ENCODE measurements at regions not wholly inside any gene's neighbourhood (a gene's known extent, or its start where the extent isn't known, plus 50 kb on each side); places are given as distances from the start of the nearest gene placed in this dataset.

DNA sequence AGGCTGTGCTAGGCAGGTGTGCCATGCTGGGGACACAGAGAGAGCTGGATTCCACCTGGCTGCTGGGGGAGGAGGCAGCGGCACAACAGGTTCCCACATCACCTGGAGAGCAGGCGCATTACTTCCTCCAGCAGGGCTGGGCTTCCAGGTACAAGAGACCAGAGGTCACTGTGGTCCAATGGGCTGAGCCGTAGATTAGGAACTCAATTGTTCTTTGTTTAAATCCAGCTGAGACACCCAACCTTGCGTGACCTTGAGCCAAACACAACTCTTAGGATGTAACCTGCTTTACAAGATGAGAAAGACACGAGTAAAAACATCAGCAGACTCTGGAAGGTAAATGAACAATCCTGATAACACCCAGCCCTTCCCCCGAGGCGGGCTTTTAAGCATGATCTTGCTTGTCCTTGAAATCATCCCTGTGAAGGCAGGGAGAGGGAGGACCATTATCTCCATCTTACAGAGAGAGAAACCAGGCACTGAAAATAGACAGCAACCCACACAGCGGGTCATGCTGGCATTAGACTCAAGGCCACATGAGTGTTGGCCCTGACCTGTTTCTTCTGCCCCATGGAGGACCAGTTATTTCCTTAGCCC is 216.5 kb upstream of the RREB1 start:
- peak overlapping the region; percentile 98 for H2AFZ ChIP-seq (ENCODE audit: low read depth, low read length)
- H3K36me3 ChIP-seq (ENCODE audit: control insufficient read depth, insufficient read depth, low read length), result no peaks in the 10 kb centered on the region
- H3K4me1 ChIP-seq (replicated peaks in 1 of 2; ENCODE audit: control insufficient read depth in 2 of 2, insufficient read depth in 2 of 2, low read length in 2 of 2), result peaks cover 28 to 30% of the 10 kb centered on the region in 2 experiments
- no peaks in the 10 kb centered on the region for H3K27me3 ChIP-seq (ENCODE audit: control insufficient read depth in 2 of 2, insufficient read depth in 2 of 2, low read length in 2 of 2)
- no peaks in the 10 kb centered on the region for H3K9me3 ChIP-seq (replicated peaks; ENCODE audit: control insufficient read depth, insufficient read depth, low read depth, low read length)
- no peaks in the 10 kb centered on the region for H4K20me1 ChIP-seq (replicated peaks; ENCODE audit: control insufficient read depth, insufficient read depth, low read length)
- H3K9me1 ChIP-seq (ENCODE audit: control insufficient read depth, insufficient read depth, low read length), result no peaks in the 10 kb centered on the region
- DNase-seq (ENCODE audit: extremely low read depth in 1 of 4, low spot score in 3 of 4) (peak in 1 of 4 experiments; percentile 63), FAIRE-seq (peak; percentile 15), ATAC-seq (no peak)
- intact Hi-C loops (cut with micrococcal nuclease), result loop anchor here (2.0 kb wide), 1 partner anchor 16 kb away; no protein-coding TSS in a partner anchor
- H3K9ac ChIP-seq (ENCODE audit: insufficient read depth in 1 of 2, low read depth in 2 of 2, low read length in 2 of 2), result peak overlapping the region in 1 of 2 experiments; percentile 85; a peak in 2 of 4 replicates
- H3K4me3 ChIP-seq, result no peak overlapping the region
- in situ Hi-C loops (cut with MboI), result no loop called here
- no TSS peak for BruUV-seq (replicated peaks)
- no peak overlapping the region for H3K27ac ChIP-seq (ENCODE audit: extremely low read depth, low read depth, low read length)
- peak overlapping the region; percentile 40; the same call in 1 of the 2 replicates for H3K4me2 ChIP-seq (ENCODE audit: insufficient read depth, low read length)
- ChIA-PET CTCF (ENCODE audit: low intra/inter-chr PET ratio) (no interaction called here), POLR2A (interaction anchor here (0.6 to 2.0 kb wide), 3 partner anchors 9 to 267 kb away, joined by 4 to 9 read pairs (median 7); no protein-coding TSS in a partner anchor)
- WGBS (ENCODE audit: insufficient coverage, low coverage, missing lambda C conversion rate), result 46% methylated on average over 8 of the region's 8 CpGs
- no peaks in the 10 kb centered on the region for H3K79me2 ChIP-seq (ENCODE audit: control insufficient read depth, insufficient read depth, low read length)
- TF ChIP-seq, protein P1, sequence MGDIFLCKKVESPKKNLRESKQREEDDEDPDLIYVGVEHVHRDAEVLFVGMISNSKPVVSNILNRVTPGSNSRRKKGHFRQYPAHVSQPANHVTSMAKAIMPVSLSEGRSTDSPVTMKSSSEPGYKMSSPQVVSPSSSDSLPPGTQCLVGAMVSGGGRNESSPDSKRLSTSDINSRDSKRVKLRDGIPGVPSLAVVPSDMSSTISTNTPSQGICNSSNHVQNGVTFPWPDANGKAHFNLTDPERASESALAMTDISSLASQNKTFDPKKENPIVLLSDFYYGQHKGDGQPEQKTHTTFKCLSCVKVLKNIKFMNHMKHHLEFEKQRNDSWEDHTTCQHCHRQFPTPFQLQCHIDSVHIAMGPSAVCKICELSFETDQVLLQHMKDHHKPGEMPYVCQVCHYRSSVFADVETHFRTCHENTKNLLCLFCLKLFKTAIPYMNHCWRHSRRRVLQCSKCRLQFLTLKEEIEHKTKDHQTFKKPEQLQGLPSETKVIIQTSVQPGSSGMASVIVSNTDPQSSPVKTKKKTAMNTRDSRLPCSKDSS (IDR thresholded peaks at IDR 0.05; ENCODE audit: low read depth, partially characterized antibody), result no peak
- no peak for TF ChIP-seq ZNF780A (CRISPR knock-in tag; IDR thresholded peaks at IDR 0.05)
- no peak for TF ChIP-seq ZNF644 (tag; IDR thresholded peaks at IDR 0.05; ENCODE audit: low read depth)
- peak in 1 of 2 experiments; percentile 69; a peak in 1 of 4 replicates for TF ChIP-seq RCOR1 (IDR thresholded peaks at IDR 0.05; ENCODE audit: borderline replicate concordance in 1 of 2, low read depth in 2 of 2, low read length in 2 of 2)
- peak; percentile 72 for TF ChIP-seq CTBP1 (IDR thresholded peaks at IDR 0.05; ENCODE audit: borderline replicate concordance)
- no peak for TF ChIP-seq ZBTB43 (CRISPR knock-in tag; IDR thresholded peaks at IDR 0.05)
- no peak for TF ChIP-seq SMAD3 (CRISPR knock-in tag; conservative IDR thresholded peaks at IDR 0.05)
- no peak for TF ChIP-seq MBD1 (CRISPR knock-in tag; IDR thresholded peaks at IDR 0.05)
- no peak for TF ChIP-seq NELFE (IDR thresholded peaks at IDR 0.05; ENCODE audit: insufficient read depth, insufficient read length)
- peak; percentile 90 for TF ChIP-seq ESRRA (IDR thresholded peaks at IDR 0.05; ENCODE audit: borderline replicate concordance, low read depth)
- TF ChIP-seq, protein P2, sequence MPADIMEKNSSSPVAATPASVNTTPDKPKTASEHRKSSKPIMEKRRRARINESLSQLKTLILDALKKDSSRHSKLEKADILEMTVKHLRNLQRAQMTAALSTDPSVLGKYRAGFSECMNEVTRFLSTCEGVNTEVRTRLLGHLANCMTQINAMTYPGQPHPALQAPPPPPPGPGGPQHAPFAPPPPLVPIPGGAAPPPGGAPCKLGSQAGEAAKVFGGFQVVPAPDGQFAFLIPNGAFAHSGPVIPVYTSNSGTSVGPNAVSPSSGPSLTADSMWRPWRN (IDR thresholded peaks at IDR 0.05; ENCODE audit: low read depth), result no peak
- TF ChIP-seq HDAC1 (IDR thresholded peaks at IDR 0.05), result no peak
- TF ChIP-seq ATF7 (IDR thresholded peaks at IDR 0.05), result no peak
- TF ChIP-seq ZNF778 (CRISPR knock-in tag; IDR thresholded peaks at IDR 0.05), result no peak
- no peak for TF ChIP-seq L3MBTL2 (IDR thresholded peaks at IDR 0.05)
- TF ChIP-seq NFE2 (IDR thresholded peaks at IDR 0.05; ENCODE audit: low read depth), result no peak
- no peak for TF ChIP-seq MTF1 (CRISPR knock-in tag; IDR thresholded peaks at IDR 0.05; ENCODE audit: borderline replicate concordance)
- no peak for TF ChIP-seq MAZ (CRISPR knock-in tag; conservative IDR thresholded peaks at IDR 0.05 in 1 of 2, IDR thresholded peaks at IDR 0.05 in 1 of 2)
- no peak for TF ChIP-seq HDAC2 (IDR thresholded peaks at IDR 0.05)

Data from K562 (cell line).